PC-3 (cell line): ENCODE measurements at regions not wholly inside any gene's neighbourhood (a gene's known extent, or its start where the extent isn't known, plus 50 kb on each side); places are given as distances from the start of the nearest gene placed in this dataset.

Source experiments
- ATAC-seq: fragments of 200-7000 bp; cut with Tn5 transposase; 2 replicates; pipeline ENCODE4 v1.9.1; 2020; ENCODE audit warnings: mild to moderate bottlenecking, moderate library complexity
- BruUV-seq: library from RNA; stranded (reverse); fragments of 400-500 nt; replicated peaks from 2 replicates; lab custom pipeline; 2021; lab: Mats Ljungman, UMichigan
- CTCF ChIA-PET: fragments of 300-600 bp; sonication (Branson Sonifier 250); formaldehyde crosslinking; loops from one replicate; lab custom pipeline; 2022; ENCODE audit warnings: antibody characterized with exemption; lab: Charles Lee
- POLR2A ChIA-PET: fragments of 300-600 bp; sonication (Branson Sonifier 250); formaldehyde crosslinking; loops from one replicate; lab custom pipeline; 2022; ENCODE audit warnings: antibody characterized with exemption; ENCODE audit not compliant: unreplicated experiment; lab: Charles Lee
- DNase-seq: peaks from one replicate; pipeline ENCODE4 v3.0.0-alpha.2; 2015
- H2AFZ ChIP-seq: fragments of 300-600 bp; sonication (generic); 2 replicates; pipeline ENCODE4 v1.6.0; 2016; ENCODE audit warnings: antibody characterized with exemption, low read length
- H3F3A ChIP-seq: fragments of 300-600 bp; sonication (generic); one replicate; pipeline ENCODE4 v1.6.0; 2017; ENCODE audit warnings: antibody characterized with exemption, low read length, control low read depth, mild to moderate bottlenecking; ENCODE audit not compliant: unreplicated experiment
- H3K27ac ChIP-seq: fragments of 300-600 bp; sonication (generic); 2 replicates; pipeline ENCODE4 v1.5.1; 2016; ENCODE audit warnings: mild to moderate bottlenecking, low read length
- H3K27me3 ChIP-seq: fragments of 300-600 bp; sonication (generic); 2 replicates; pipeline ENCODE4 v1.6.1; 2016; ENCODE audit warnings: low read length, mixed read lengths
- H3K36me3 ChIP-seq: fragments of 300-600 bp; sonication (generic); 2 replicates; pipeline ENCODE4 v1.6.1; 2016; ENCODE audit warnings: low read depth, mixed run types, low read length, mixed read lengths
- H3K4me1 ChIP-seq: fragments of 300-600 bp; sonication (generic); 2 replicates; pipeline ENCODE4 v1.5.1; 2016; ENCODE audit warnings: low read length; ENCODE audit not compliant: insufficient read depth
- H3K4me2 ChIP-seq: fragments of 300-600 bp; sonication (generic); 2 replicates; pipeline ENCODE4 v1.6.0; 2016; ENCODE audit warnings: low read length
- H3K4me3 ChIP-seq: fragments of 300-600 bp; sonication (generic); 2 replicates; pipeline ENCODE4 v1.5.1; 2016; ENCODE audit warnings: mild to moderate bottlenecking, low read length, mixed read lengths
- H3K79me2 ChIP-seq: fragments of 300-600 bp; sonication (generic); 2 replicates; pipeline ENCODE4 v1.6.1; 2017; ENCODE audit warnings: low read length, mixed read lengths
- H3K9ac ChIP-seq: fragments of 300-600 bp; sonication (generic); 2 replicates; pipeline ENCODE4 v1.6.0; 2016; ENCODE audit warnings: mild to moderate bottlenecking, low read length
- H3K9me2 ChIP-seq: fragments of 300-600 bp; sonication (generic); replicated peaks from 2 replicates; pipeline ENCODE4 v1.6.1; 2016; ENCODE audit warnings: mixed run types, low read length, mixed read lengths
- H3K9me3 ChIP-seq: fragments of 300-600 bp; sonication (generic); 2 replicates; pipeline ENCODE4 v1.6.1; 2016; ENCODE audit warnings: low read length, mixed read lengths
- H4K20me1 ChIP-seq: fragments of 300-600 bp; sonication (generic); 2 replicates; pipeline ENCODE4 v1.6.1; 2016; ENCODE audit warnings: low read length, mixed read lengths
- EZH2 ChIP-seq: fragments of 300-600 bp; sonication (generic); IDR thresholded peaks from one replicate; pipeline ENCODE4 v1.6.1; 2017; ENCODE audit warnings: antibody characterized with exemption, mild to moderate bottlenecking, low read length; ENCODE audit not compliant: unreplicated experiment
- EZH2phosphoT487 ChIP-seq: fragments of 300-600 bp; sonication (generic); IDR thresholded peaks from 2 replicates; pipeline ENCODE4 v1.6.1; 2018; ENCODE audit warnings: mild to moderate bottlenecking, antibody characterized with exemption, low read length, borderline replicate concordance
- intact Hi-C: fragments of 100-400 bp; cut with micrococcal nuclease; formaldehyde crosslinking; loops from 2 replicates; pipeline ENCODE4 v1.9.0; 2023
- TF ChIP-seq, protein P1 (sequence below): fragments of 300-600 bp; sonication (generic); conservative IDR thresholded peaks from 2 replicates; pipeline ENCODE4 v1.5.1; 2017; ENCODE audit warnings: antibody characterized with exemption, low read depth, mild to moderate bottlenecking, low read length

DNA sequence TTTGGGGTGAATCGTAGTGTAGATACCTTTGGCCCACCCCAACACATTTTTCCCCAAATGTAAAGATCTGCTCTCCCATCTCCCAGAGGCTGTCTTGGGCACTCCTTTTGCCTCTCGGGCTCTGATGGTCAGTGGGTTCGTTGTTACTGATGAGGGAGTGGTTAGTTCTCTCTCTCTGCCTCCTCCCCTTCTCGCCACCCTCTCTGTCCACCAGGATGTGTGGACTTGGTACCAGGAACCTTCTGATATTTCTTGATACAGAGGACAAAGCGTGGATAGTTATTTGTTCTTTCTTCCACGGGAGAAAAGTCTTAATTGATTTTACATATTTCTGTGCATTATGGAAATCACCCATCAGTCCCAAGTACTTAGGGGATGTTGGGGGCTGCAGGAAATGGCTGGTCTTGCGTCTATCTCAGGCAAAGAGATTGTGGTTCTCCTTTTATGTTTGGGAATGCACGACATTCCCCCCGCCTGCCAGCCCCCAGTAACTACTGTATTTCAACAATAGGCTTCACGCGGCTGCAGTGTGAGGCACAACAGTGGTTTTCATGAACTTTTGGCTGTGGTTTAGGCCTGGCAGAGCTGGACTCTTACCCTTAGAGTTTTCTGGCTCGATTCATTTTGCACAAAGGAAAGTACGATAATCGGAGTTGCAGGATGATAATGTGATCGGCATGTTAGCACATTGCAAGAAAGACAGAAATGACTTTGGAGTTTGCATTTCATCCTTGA lies 79.0 kb upstream of the ZNF536 start:
- no peak overlapping the region for H3K27ac ChIP-seq
- H2AFZ ChIP-seq = no peak overlapping the region
- intact Hi-C loops = no loop called here
- POLR2A ChIA-PET = no interaction called here
- H3K9ac ChIP-seq = no peak overlapping the region
- ATAC-seq (no peak), DNase-seq (no peak)
- H3K4me3 ChIP-seq = no peak overlapping the region
- H3K79me2 ChIP-seq = no peaks in the 10 kb centered on the region
- no peaks in the 10 kb centered on the region for H3K4me1 ChIP-seq
- no peaks in the 10 kb centered on the region for H3K9me2 ChIP-seq
- H3K4me2 ChIP-seq = no peak overlapping the region
- no peaks in the 10 kb centered on the region for H3K36me3 ChIP-seq
- H3K27me3 ChIP-seq = no peaks in the 10 kb centered on the region
- H3K9me3 ChIP-seq = no peaks in the 10 kb centered on the region
- no peaks in the 10 kb centered on the region for H3F3A ChIP-seq
- CTCF ChIA-PET = no interaction called here
- no peaks in the 10 kb centered on the region for H4K20me1 ChIP-seq
- BruUV-seq = no TSS peak
- no peak for TF ChIP-seq EZH2phosphoT487
- TF ChIP-seq, protein P1, sequence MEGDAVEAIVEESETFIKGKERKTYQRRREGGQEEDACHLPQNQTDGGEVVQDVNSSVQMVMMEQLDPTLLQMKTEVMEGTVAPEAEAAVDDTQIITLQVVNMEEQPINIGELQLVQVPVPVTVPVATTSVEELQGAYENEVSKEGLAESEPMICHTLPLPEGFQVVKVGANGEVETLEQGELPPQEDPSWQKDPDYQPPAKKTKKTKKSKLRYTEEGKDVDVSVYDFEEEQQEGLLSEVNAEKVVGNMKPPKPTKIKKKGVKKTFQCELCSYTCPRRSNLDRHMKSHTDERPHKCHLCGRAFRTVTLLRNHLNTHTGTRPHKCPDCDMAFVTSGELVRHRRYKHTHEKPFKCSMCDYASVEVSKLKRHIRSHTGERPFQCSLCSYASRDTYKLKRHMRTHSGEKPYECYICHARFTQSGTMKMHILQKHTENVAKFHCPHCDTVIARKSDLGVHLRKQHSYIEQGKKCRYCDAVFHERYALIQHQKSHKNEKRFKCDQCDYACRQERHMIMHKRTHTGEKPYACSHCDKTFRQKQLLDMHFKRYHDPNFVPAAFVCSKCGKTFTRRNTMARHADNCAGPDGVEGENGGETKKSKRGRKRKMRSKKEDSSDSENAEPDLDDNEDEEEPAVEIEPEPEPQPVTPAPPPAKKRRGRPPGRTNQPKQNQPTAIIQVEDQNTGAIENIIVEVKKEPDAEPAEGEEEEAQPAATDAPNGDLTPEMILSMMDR = no peak

DNA sequence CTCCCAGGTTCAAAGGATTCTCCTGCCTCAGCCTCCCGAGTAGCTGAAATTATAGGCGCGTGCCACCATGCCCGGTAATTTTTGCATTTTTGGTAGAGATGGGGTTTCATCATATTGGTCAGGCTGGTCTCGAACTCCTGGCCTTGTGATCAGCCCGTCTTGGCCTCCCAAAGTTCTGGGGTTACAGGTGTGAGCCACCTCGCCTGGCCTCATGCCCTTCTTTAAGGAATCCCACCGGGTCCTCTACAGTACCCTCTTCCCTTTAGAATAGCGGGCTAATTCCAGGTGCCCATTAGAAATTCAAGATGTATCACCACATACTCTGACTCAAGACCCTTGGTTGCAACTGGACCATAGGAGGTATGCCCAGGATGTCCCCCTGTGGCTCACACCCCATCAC lies 74.2 kb upstream of the ZNF536 start:
- Histone ChIP-seq H3K27ac (no peak overlapping the region), H3K9me2 (no peaks in the 10 kb centered on the region), H3K9ac (no peak overlapping the region), H3K79me2 (no peaks in the 10 kb centered on the region), H3F3A (no peaks in the 10 kb centered on the region), H3K4me1 (no peaks in the 10 kb centered on the region), H4K20me1 (no peaks in the 10 kb centered on the region), H3K27me3 (peaks cover 8% of the 10 kb centered on the region; the same call in 1 of the 2 replicates), H3K36me3 (no peaks in the 10 kb centered on the region), H3K4me3 (no peak overlapping the region), H2AFZ (no peak overlapping the region), H3K4me2 (no peak overlapping the region), H3K9me3 (no peaks in the 10 kb centered on the region)
- POLR2A ChIA-PET = no interaction called here
- DNase-seq (no peak), ATAC-seq (no peak)
- BruUV-seq = no TSS peak
- TF ChIP-seq EZH2 = no peak
- CTCF ChIA-PET = no interaction called here
- intact Hi-C loops = no loop called here

DNA sequence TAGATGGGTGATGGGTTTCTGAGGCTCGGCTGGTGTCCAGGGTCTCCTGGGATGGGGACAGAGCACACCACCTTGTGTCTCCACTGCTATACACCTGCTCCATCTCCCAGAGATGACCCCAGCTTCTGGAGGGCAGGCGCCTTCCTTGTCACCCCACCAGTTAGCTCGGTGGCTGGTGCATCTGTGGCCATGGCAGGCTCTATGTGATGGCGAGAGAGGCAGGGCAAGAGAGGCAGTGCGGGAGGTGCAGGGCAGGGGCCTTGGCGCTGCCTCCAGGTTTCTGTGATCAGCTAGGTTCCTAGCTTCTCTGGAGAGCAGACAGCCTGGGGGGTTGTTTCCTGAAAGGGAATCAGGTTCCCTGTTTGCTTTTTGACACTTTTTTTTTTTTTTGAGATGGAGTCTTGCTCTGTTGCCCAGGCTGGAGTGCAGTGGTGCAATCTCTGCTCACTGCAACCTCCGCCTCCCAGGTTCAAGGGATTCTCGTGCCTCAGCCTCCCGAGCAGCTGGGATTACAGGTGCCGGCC lies 69.0 kb upstream of the ZNF536 start:
- Histone ChIP-seq H3K27me3 (peaks cover 8% of the 10 kb centered on the region; the same call in 1 of the 2 replicates), H3K27ac (no peak overlapping the region), H3K36me3 (no peaks in the 10 kb centered on the region), H3K79me2 (no peaks in the 10 kb centered on the region), H3K4me3 (no peak overlapping the region), H3F3A (no peaks in the 10 kb centered on the region), H3K9me3 (no peaks in the 10 kb centered on the region), H3K9ac (no peak overlapping the region), H3K4me2 (no peak overlapping the region), H3K4me1 (no peaks in the 10 kb centered on the region), H4K20me1 (no peaks in the 10 kb centered on the region), H3K9me2 (no peaks in the 10 kb centered on the region), H2AFZ (no peak overlapping the region)
- intact Hi-C loops = no loop called here
- TF ChIP-seq EZH2 = no peak
- ChIA-PET POLR2A (no interaction called here), CTCF (no interaction called here)
- BruUV-seq = no TSS peak
- DNase-seq (no peak), ATAC-seq (no peak)
